PC-3 (cell line): ENCODE measurements at regions not wholly inside any gene's neighbourhood (a gene's known extent, or its start where the extent isn't known, plus 50 kb on each side); places are given as distances from the start of the nearest gene placed in this dataset.
A peak's percentile ranks its signal among the peaks of the same experiment; 100 is the strongest.
"Not testable (repeated sequence)": the region's sequence is repeated elsewhere in the genome, so short reads cannot be mapped to it uniquely, and the experiment has no call there.

Source experiments
- ATAC-seq: fragments of 200-7000 bp; cut with Tn5 transposase; 2 replicates; pipeline ENCODE4 v1.9.1; 2020; ENCODE audit warnings: mild to moderate bottlenecking, moderate library complexity
- BruUV-seq: library from RNA; stranded (reverse); fragments of 400-500 nt; replicated peaks from 2 replicates; lab custom pipeline; 2021; lab: Mats Ljungman, UMichigan
- CTCF ChIA-PET: fragments of 300-600 bp; sonication (Branson Sonifier 250); formaldehyde crosslinking; loops from one replicate; lab custom pipeline; 2022; ENCODE audit warnings: antibody characterized with exemption; lab: Charles Lee
- POLR2A ChIA-PET: fragments of 300-600 bp; sonication (Branson Sonifier 250); formaldehyde crosslinking; loops from one replicate; lab custom pipeline; 2022; ENCODE audit warnings: antibody characterized with exemption; ENCODE audit not compliant: unreplicated experiment; lab: Charles Lee
- DNase-seq: peaks from one replicate; pipeline ENCODE4 v3.0.0-alpha.2; 2015
- H2AFZ ChIP-seq: fragments of 300-600 bp; sonication (generic); 2 replicates; pipeline ENCODE4 v1.6.0; 2016; ENCODE audit warnings: antibody characterized with exemption, low read length
- H3F3A ChIP-seq: fragments of 300-600 bp; sonication (generic); one replicate; pipeline ENCODE4 v1.6.0; 2017; ENCODE audit warnings: antibody characterized with exemption, low read length, control low read depth, mild to moderate bottlenecking; ENCODE audit not compliant: unreplicated experiment
- H3K27ac ChIP-seq: fragments of 300-600 bp; sonication (generic); 2 replicates; pipeline ENCODE4 v1.5.1; 2016; ENCODE audit warnings: mild to moderate bottlenecking, low read length
- H3K27me3 ChIP-seq: fragments of 300-600 bp; sonication (generic); 2 replicates; pipeline ENCODE4 v1.6.1; 2016; ENCODE audit warnings: low read length, mixed read lengths
- H3K36me3 ChIP-seq: fragments of 300-600 bp; sonication (generic); 2 replicates; pipeline ENCODE4 v1.6.1; 2016; ENCODE audit warnings: low read depth, mixed run types, low read length, mixed read lengths
- H3K4me1 ChIP-seq: fragments of 300-600 bp; sonication (generic); 2 replicates; pipeline ENCODE4 v1.5.1; 2016; ENCODE audit warnings: low read length; ENCODE audit not compliant: insufficient read depth
- H3K4me2 ChIP-seq: fragments of 300-600 bp; sonication (generic); 2 replicates; pipeline ENCODE4 v1.6.0; 2016; ENCODE audit warnings: low read length
- H3K4me3 ChIP-seq: fragments of 300-600 bp; sonication (generic); 2 replicates; pipeline ENCODE4 v1.5.1; 2016; ENCODE audit warnings: mild to moderate bottlenecking, low read length, mixed read lengths
- H3K79me2 ChIP-seq: fragments of 300-600 bp; sonication (generic); 2 replicates; pipeline ENCODE4 v1.6.1; 2017; ENCODE audit warnings: low read length, mixed read lengths
- H3K9ac ChIP-seq: fragments of 300-600 bp; sonication (generic); 2 replicates; pipeline ENCODE4 v1.6.0; 2016; ENCODE audit warnings: mild to moderate bottlenecking, low read length
- H3K9me2 ChIP-seq: fragments of 300-600 bp; sonication (generic); replicated peaks from 2 replicates; pipeline ENCODE4 v1.6.1; 2016; ENCODE audit warnings: mixed run types, low read length, mixed read lengths
- H3K9me3 ChIP-seq: fragments of 300-600 bp; sonication (generic); 2 replicates; pipeline ENCODE4 v1.6.1; 2016; ENCODE audit warnings: low read length, mixed read lengths
- H4K20me1 ChIP-seq: fragments of 300-600 bp; sonication (generic); 2 replicates; pipeline ENCODE4 v1.6.1; 2016; ENCODE audit warnings: low read length, mixed read lengths
- intact Hi-C: fragments of 100-400 bp; cut with micrococcal nuclease; formaldehyde crosslinking; loops from 2 replicates; pipeline ENCODE4 v1.9.0; 2023

- H3K9ac ChIP-seq, H3K27me3 ChIP-seq, H3K9me3 ChIP-seq, H3F3A ChIP-seq, DNase-seq, ATAC-seq, H4K20me1 ChIP-seq, intact Hi-C loops, CTCF ChIA-PET, H3K36me3 ChIP-seq, H3K9me2 ChIP-seq, POLR2A ChIA-PET, H3K27ac ChIP-seq, BruUV-seq, H3K4me3 ChIP-seq, H3K79me2 ChIP-seq, H3K4me1 ChIP-seq, H3K4me2 ChIP-seq, H2AFZ ChIP-seq: not testable (repeated sequence)
Observed at GRCh38 chr10:87416892-87417291, 59.3 kb downstream of the NUTM2D start.

DNA sequence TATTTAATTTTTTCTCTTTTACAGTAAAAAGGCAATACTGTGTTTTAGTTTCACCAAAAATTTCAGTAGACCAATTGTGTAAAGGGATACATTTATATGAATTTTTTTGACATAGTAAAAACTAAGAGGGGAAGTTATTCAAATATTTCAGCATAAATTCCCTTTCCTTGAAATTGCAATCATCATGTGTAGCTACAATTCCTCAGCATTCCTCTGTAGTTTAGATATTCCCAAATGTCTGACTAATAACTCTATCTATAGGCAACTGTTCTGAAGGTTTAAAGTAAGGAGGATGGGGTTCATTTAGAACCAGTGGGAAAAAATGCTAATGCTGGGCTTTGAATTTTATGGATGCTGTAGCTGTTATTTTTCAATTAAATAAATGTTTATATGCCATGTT, 65.1 kb downstream of the NUTM2D start:
- H3K4me3 ChIP-seq, H4K20me1 ChIP-seq, H3K9me2 ChIP-seq, H3K9me3 ChIP-seq, H3K4me1 ChIP-seq, H2AFZ ChIP-seq, ATAC-seq, H3K79me2 ChIP-seq, H3K27ac ChIP-seq, POLR2A ChIA-PET, intact Hi-C loops, H3K9ac ChIP-seq, H3K36me3 ChIP-seq, H3F3A ChIP-seq, DNase-seq, BruUV-seq, H3K27me3 ChIP-seq, CTCF ChIA-PET, H3K4me2 ChIP-seq: not testable (repeated sequence)

DNA sequence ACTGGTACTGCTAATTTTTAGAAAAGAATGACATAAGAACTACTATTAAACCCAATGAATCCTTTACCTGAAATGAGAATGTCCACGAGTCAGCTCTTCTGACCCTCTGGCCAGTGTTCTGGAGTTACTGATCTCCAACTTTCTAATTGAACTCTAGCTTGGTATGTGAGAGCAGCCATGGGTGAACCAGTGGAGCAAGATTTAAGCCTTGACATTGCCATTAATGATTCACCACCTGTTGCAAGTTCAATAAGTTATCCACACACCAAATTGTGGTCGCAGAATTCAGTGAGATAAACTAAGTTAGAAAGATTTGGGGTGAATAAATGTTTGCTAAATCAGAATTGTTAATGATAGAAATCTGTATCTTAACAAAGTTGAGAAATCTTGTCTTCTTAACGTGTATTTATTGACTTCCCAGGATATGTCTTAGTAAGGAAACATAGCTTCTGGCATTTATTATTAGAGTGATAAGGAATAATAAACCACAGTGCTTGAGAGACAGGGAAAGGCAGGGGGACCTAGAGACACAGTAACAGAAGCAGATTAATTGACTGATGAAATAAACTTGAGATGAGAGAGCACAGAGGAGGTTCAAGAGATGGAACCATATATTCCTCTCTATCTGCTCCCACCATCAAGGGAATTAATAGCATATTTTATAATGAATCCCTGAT, 67.3 kb downstream of the NUTM2D start:
- H3K4me1 ChIP-seq, H3K79me2 ChIP-seq, DNase-seq, H3K4me3 ChIP-seq, H3K9me2 ChIP-seq, H3K9ac ChIP-seq, ATAC-seq, H4K20me1 ChIP-seq, H3K27me3 ChIP-seq, H3K9me3 ChIP-seq, BruUV-seq, H3K36me3 ChIP-seq, intact Hi-C loops, H3F3A ChIP-seq, CTCF ChIA-PET, H3K27ac ChIP-seq, H3K4me2 ChIP-seq, H2AFZ ChIP-seq, POLR2A ChIA-PET: not testable (repeated sequence)

- H3F3A ChIP-seq, H3K4me3 ChIP-seq, intact Hi-C loops, H3K4me2 ChIP-seq, ATAC-seq, BruUV-seq, H3K9me2 ChIP-seq, H3K79me2 ChIP-seq, H3K36me3 ChIP-seq, H3K27ac ChIP-seq, POLR2A ChIA-PET, H3K9me3 ChIP-seq, H4K20me1 ChIP-seq, DNase-seq, CTCF ChIA-PET, H2AFZ ChIP-seq, H3K9ac ChIP-seq, H3K27me3 ChIP-seq, H3K4me1 ChIP-seq: not testable (repeated sequence)
Observed at GRCh38 chr10:87433836-87434235, 70.9 kb upstream of the MINPP1 start.

- CTCF ChIA-PET, H3K9me2 ChIP-seq, H3K4me2 ChIP-seq, H3K4me3 ChIP-seq, H3K27me3 ChIP-seq, ATAC-seq, H3K4me1 ChIP-seq, BruUV-seq, intact Hi-C loops, DNase-seq, H3F3A ChIP-seq, H3K36me3 ChIP-seq, H3K9ac ChIP-seq, POLR2A ChIA-PET, H3K79me2 ChIP-seq, H4K20me1 ChIP-seq, H2AFZ ChIP-seq, H3K27ac ChIP-seq, H3K9me3 ChIP-seq: not testable (repeated sequence)
Observed at GRCh38 chr10:87435295-87435826, 69.3 kb upstream of the MINPP1 start.

- H3K4me1 ChIP-seq, BruUV-seq, POLR2A ChIA-PET, H4K20me1 ChIP-seq, H3K9me3 ChIP-seq, H3K36me3 ChIP-seq, H3K27ac ChIP-seq, H3K9me2 ChIP-seq, H3K4me3 ChIP-seq, H3K9ac ChIP-seq, DNase-seq, intact Hi-C loops, H3K4me2 ChIP-seq, CTCF ChIA-PET, H3K27me3 ChIP-seq, H3K79me2 ChIP-seq, H3F3A ChIP-seq, H2AFZ ChIP-seq: not testable (repeated sequence)
- ATAC-seq, result peak; percentile 94
Observed at GRCh38 chr10:87436104-87436503, 68.6 kb upstream of the MINPP1 start.

DNA sequence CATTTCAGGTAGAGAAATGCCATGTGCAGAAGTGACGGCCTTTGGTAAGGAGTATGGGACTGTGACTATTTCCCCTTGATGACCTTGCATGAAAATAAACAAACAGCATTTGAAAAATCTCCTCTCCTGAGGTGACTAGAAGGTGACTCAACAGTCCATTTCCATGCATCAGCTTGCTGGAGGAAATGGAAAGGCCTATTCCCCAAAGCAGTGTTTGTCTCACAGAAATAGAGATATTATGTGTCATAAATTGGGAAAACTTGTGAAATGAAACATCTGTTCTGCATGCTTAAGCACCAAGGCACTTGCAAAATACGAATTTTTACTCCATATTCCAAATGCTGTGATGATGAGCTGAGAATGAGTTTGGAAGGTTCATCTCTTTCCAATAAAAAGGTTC, 67.2 kb upstream of the MINPP1 start:
- H3K27ac ChIP-seq, H3K27me3 ChIP-seq, H4K20me1 ChIP-seq, intact Hi-C loops, H3K4me1 ChIP-seq, H3F3A ChIP-seq, H3K79me2 ChIP-seq, H3K4me3 ChIP-seq, H3K9me3 ChIP-seq, H2AFZ ChIP-seq, H3K36me3 ChIP-seq, BruUV-seq, H3K9ac ChIP-seq, POLR2A ChIA-PET, CTCF ChIA-PET, H3K4me2 ChIP-seq, H3K9me2 ChIP-seq: not testable (repeated sequence)
- DNase-seq (peak; percentile 44), ATAC-seq (peak; percentile 75)
